CD14-positive monocyte (primary cell): ENCODE measurements at regions not wholly inside any gene's neighbourhood (a gene's known extent, or its start where the extent isn't known, plus 50 kb on each side); places are given as distances from the start of the nearest gene placed in this dataset.

Experiments used
- DNase-seq, 3 donors: peaks; one replicate each; pipeline ENCODE4 v3.0.0-alpha.2; 2011 to 2022
- H2AFZ ChIP-seq: 2 replicates; pipeline ENCODE4 v1.6.0; 2012; ENCODE audit warnings: mild to moderate bottlenecking, low read depth, low read length, inconsistent platforms; ENCODE audit not compliant: insufficient read depth, poor library complexity, severe bottlenecking
- H3K27ac ChIP-seq, 2 donors: 1 replicate in 1 of 2; 2 replicates in 1 of 2; pipeline ENCODE4 v1.5.1; 2012 to 2013; ENCODE audit warnings: low read length in 2 of 2, control low read depth in 1 of 2, inconsistent platforms in 1 of 2, low read depth in 1 of 2, mild to moderate bottlenecking in 1 of 2
- H3K27me3 ChIP-seq, 2 donors: one replicate each; pipeline versions ENCODE4 v1.6.0 to v1.6.1; 2011 to 2013; ENCODE audit warnings: low read length in 2 of 2; ENCODE audit not compliant: control insufficient read depth in 2 of 2, insufficient read depth in 2 of 2
- H3K36me3 ChIP-seq, 2 donors: replicated peaks in 1 of 2; 1 replicate in 1 of 2; 2 replicates in 1 of 2; pipeline versions ENCODE4 v1.5.1 to v1.6.1; 2012 to 2013; ENCODE audit warnings: low read length in 2 of 2, control low read depth in 1 of 2, inconsistent platforms in 1 of 2, mild to moderate bottlenecking in 1 of 2; ENCODE audit not compliant: insufficient read depth in 2 of 2, control insufficient read depth in 1 of 2
- H3K4me1 ChIP-seq, 2 donors: 1 replicate in 1 of 2; 2 replicates in 1 of 2; pipeline versions ENCODE4 v1.5.1 to v1.6.1; 2012 to 2013; ENCODE audit warnings: low read length in 2 of 2, control low read depth in 1 of 2, inconsistent platforms in 1 of 2, mild to moderate bottlenecking in 1 of 2, moderate library complexity in 1 of 2; ENCODE audit not compliant: insufficient read depth in 2 of 2, control insufficient read depth in 1 of 2
- H3K4me2 ChIP-seq: replicated peaks from 2 replicates; pipeline ENCODE3; 2012; ENCODE audit warnings: low read length, moderate library complexity, mild to moderate bottlenecking; ENCODE audit not compliant: poor library complexity, severe bottlenecking; ENCODE audit errors: extremely low read depth
- H3K4me3 ChIP-seq, 3 experiments: fragments of 200-600 bp in 1 of 3; sonication (generic) in 1 of 3; replicated peaks in 1 of 3; 1 replicate in 2 of 3; 2 replicates in 1 of 3; pipeline ENCODE4 v1.5.1; 2011 to 2013; ENCODE audit warnings: low read length in 3 of 3, mild to moderate bottlenecking in 3 of 3, control low read depth in 2 of 3, low read depth in 2 of 3, inconsistent platforms in 1 of 3, moderate library complexity in 1 of 3
- H3K79me2 ChIP-seq: 2 replicates; pipeline ENCODE4 v1.6.0; 2012; ENCODE audit warnings: mild to moderate bottlenecking, control low read depth, inconsistent platforms, low read length, moderate library complexity; ENCODE audit not compliant: insufficient read depth
- H3K9ac ChIP-seq: 2 replicates; pipeline ENCODE4 v1.6.0; 2017; ENCODE audit warnings: low read length, mild to moderate bottlenecking; ENCODE audit not compliant: insufficient read depth, poor library complexity, severe bottlenecking
- H3K9me3 ChIP-seq, 2 donors: replicated peaks in 1 of 2; 1 replicate in 1 of 2; 2 replicates in 1 of 2; pipeline versions ENCODE4 v1.5.1 to v1.6.1; 2012 to 2013; ENCODE audit warnings: low read length in 2 of 2, control low read depth in 1 of 2; ENCODE audit not compliant: control insufficient read depth in 1 of 2, insufficient read depth in 1 of 2
- H4K20me1 ChIP-seq: 2 replicates; pipeline ENCODE4 v1.6.0; 2012; ENCODE audit warnings: mild to moderate bottlenecking, low read length, control low read depth, moderate library complexity; ENCODE audit not compliant: insufficient read depth
- H3K27ac Mint-ChIP-seq, 7 donors: one replicate each; pipeline ENCODE4 v1.8.0; 2020; ENCODE audit warnings: mild to moderate bottlenecking in 7 of 7, mixed read lengths in 7 of 7, moderate library complexity in 6 of 7, inconsistent platforms in 2 of 7
- H3K27me3 Mint-ChIP-seq, 3 donors: one replicate each; pipeline ENCODE4 v1.8.0; 2021 to 2022; ENCODE audit warnings: low read depth in 3 of 3, mild to moderate bottlenecking in 3 of 3, mixed read lengths in 3 of 3, moderate library complexity in 3 of 3, inconsistent platforms in 1 of 3
- H3K36me3 Mint-ChIP-seq, 2 donors: one replicate each; pipeline ENCODE4 v1.8.0; 2020; ENCODE audit warnings: mixed read lengths in 2 of 2, inconsistent platforms in 1 of 2, mild to moderate bottlenecking in 1 of 2
- H3K4me1 Mint-ChIP-seq: one replicate; pipeline ENCODE4 v1.8.0; 2020; ENCODE audit warnings: mild to moderate bottlenecking, mixed read lengths
- H3K4me3 Mint-ChIP-seq, 2 donors: one replicate each; pipeline ENCODE4 v1.8.0; 2020; ENCODE audit warnings: mild to moderate bottlenecking in 2 of 2, mixed read lengths in 2 of 2, moderate library complexity in 1 of 2
- H3K9me3 Mint-ChIP-seq, 7 donors: one replicate each; pipeline ENCODE4 v1.8.0; 2020 to 2022; ENCODE audit warnings: mixed read lengths in 7 of 7, mild to moderate bottlenecking in 6 of 7, moderate library complexity in 6 of 7, inconsistent platforms in 2 of 7
- CTCF ChIP-seq: fragments of 200-600 bp; IDR thresholded peaks from one replicate; pipeline ENCODE4 v1.8.0; 2022; ENCODE audit warnings: antibody characterized with exemption, mild to moderate bottlenecking
- WGBS: methylation state at CpG from one replicate; pipeline ENCODE4 v1.1.5; 2013; ENCODE audit warnings: missing lambda C conversion rate; ENCODE audit not compliant: insufficient coverage; 5-methylcytosine and 5-hydroxymethylcytosine counted together
- intact Hi-C, 2 donors: fragments of 100-400 bp; cut with micrococcal nuclease; formaldehyde crosslinking; loops; one replicate each; pipeline versions ENCODE4 v1.15.0 to v1.15.1; 2023

- Histone ChIP-seq H3K4me1 (no peaks in the 10 kb centered on the region), H3K36me3 (no peaks in the 10 kb centered on the region), H4K20me1 (no peaks in the 10 kb centered on the region), H3K27me3 (no peaks in the 10 kb centered on the region), H2AFZ (no peak overlapping the region), H3K27ac (no peak overlapping the region), H3K9me3 (no peaks in the 10 kb centered on the region), H3K4me2 (no peak overlapping the region), H3K4me3 (no peak overlapping the region), H3K79me2 (no peaks in the 10 kb centered on the region), H3K9ac (no peak overlapping the region)
- Mint-ChIP-seq H3K4me1 (peaks cover 5% of the 10 kb centered on the region), H3K27me3 (peaks cover 1 to 5% (median 3%) of the 10 kb centered on the region in 3 donors), H3K4me3 (no peak overlapping the region), H3K9me3 (peaks cover 0 to 2% (median 0%) of the 10 kb centered on the region in 7 donors), H3K36me3 (peaks cover 0 to 1% of the 10 kb centered on the region in 2 donors), H3K27ac (no peak overlapping the region)
- no peak for DNase-seq
- no peak for TF ChIP-seq CTCF
- 100% methylated on average over 1 of the region's 5 CpGs for WGBS
- intact Hi-C loops = no loop called here
Measured at GRCh38 chr14:71190770-71191374, 283.6 kb downstream of the PCNX1 start.

GRCh38 chr14:71193663-71194062, 286.4 kb downstream of the PCNX1 start:
- WGBS = 63% methylated on average over 1 of the region's 1 CpG
- TF ChIP-seq CTCF = no peak
- no peaks in the 10 kb centered on the region for H3K9me3 ChIP-seq
- no peaks in the 10 kb centered on the region for H3K4me1 ChIP-seq
- no peaks in the 10 kb centered on the region for H4K20me1 ChIP-seq
- H2AFZ ChIP-seq = no peak overlapping the region
- no peak overlapping the region for H3K27ac ChIP-seq
- no peak overlapping the region for H3K9ac ChIP-seq
- Mint-ChIP-seq H3K27me3 (peaks cover 0 to 3% (median 3%) of the 10 kb centered on the region in 3 donors), H3K4me1 (peaks cover 5% of the 10 kb centered on the region), H3K27ac (no peak overlapping the region), H3K9me3 (peaks cover 0 to 2% (median 0%) of the 10 kb centered on the region in 7 donors), H3K4me3 (no peak overlapping the region), H3K36me3 (no peaks in the 10 kb centered on the region)
- no peak overlapping the region for H3K4me3 ChIP-seq
- H3K27me3 ChIP-seq = no peaks in the 10 kb centered on the region
- H3K79me2 ChIP-seq = no peaks in the 10 kb centered on the region
- H3K4me2 ChIP-seq = no peak overlapping the region
- no peak for DNase-seq
- intact Hi-C loops = no loop called here
- H3K36me3 ChIP-seq = no peaks in the 10 kb centered on the region
